Kidney glomerular epithelial cell (primary cell): ENCODE measurements at regions not wholly inside any gene's neighbourhood (a gene's known extent, or its start where the extent isn't known, plus 50 kb on each side); places are given as distances from the start of the nearest gene placed in this dataset.

Experiments used
- DNase-seq: peaks from one replicate; lab custom pipeline; 2025; lab: John Stamatoyannopoulos, UW

- DNase-seq, result peak; percentile 34
Observed at GRCh38 chr10:33735464-33735923, 401.0 kb upstream of the NRP1 start.

GRCh38 chr10:33734393-33735155, 400.1 kb upstream of the NRP1 start:
- DNase-seq, result peak; percentile 85

- no peak for DNase-seq
Observed at GRCh38 chr10:33733058-33733457, 398.6 kb upstream of the NRP1 start.

GRCh38 chr10:33732161-33732680, 397.8 kb upstream of the NRP1 start:
- DNase-seq, result peak; percentile 74

- no peak for DNase-seq
Observed at GRCh38 chr10:33731322-33731721, 396.9 kb upstream of the NRP1 start.

- DNase-seq, result no peak
Observed at GRCh38 chr10:33725430-33725829, 391.0 kb upstream of the NRP1 start.

GRCh38 chr10:33723181-33723580, 388.7 kb upstream of the NRP1 start:
- no peak for DNase-seq

GRCh38 chr10:33722067-33722466, 387.6 kb upstream of the NRP1 start:
- peak; percentile 25 for DNase-seq

GRCh38 chr10:33721509-33721908, 387.0 kb upstream of the NRP1 start:
- no peak for DNase-seq

GRCh38 chr10:33720161-33720560, 385.7 kb upstream of the NRP1 start:
- no peak for DNase-seq

GRCh38 chr10:33719005-33719703, 384.7 kb upstream of the NRP1 start:
- DNase-seq, result no peak

GRCh38 chr10:33716501-33717267, 382.2 kb upstream of the NRP1 start:
- DNase-seq, result no peak

GRCh38 chr10:33715303-33715975, 381.0 kb upstream of the NRP1 start:
- no peak for DNase-seq

GRCh38 chr10:33712825-33713224, 378.4 kb upstream of the NRP1 start:
- DNase-seq, result no peak

GRCh38 chr10:33710006-33710405, 375.5 kb upstream of the NRP1 start:
- no peak for DNase-seq

GRCh38 chr10:33709008-33709753, 374.7 kb upstream of the NRP1 start:
- no peak for DNase-seq

GRCh38 chr10:33708561-33708960, 374.1 kb upstream of the NRP1 start:
- no peak for DNase-seq

- no peak for DNase-seq
Observed at GRCh38 chr10:33706746-33707145, 372.3 kb upstream of the NRP1 start.

- no peak for DNase-seq
Observed at GRCh38 chr10:33706191-33706590, 371.7 kb upstream of the NRP1 start.

- peak; percentile 3 for DNase-seq
Observed at GRCh38 chr10:33704214-33704830, 369.9 kb upstream of the NRP1 start.
